ENCODE measurements at regions not wholly inside any gene's neighbourhood (a gene's known extent, or its start where the extent isn't known, plus 50 kb on each side); places are given as distances from the start of the nearest gene placed in this dataset.

DNA sequence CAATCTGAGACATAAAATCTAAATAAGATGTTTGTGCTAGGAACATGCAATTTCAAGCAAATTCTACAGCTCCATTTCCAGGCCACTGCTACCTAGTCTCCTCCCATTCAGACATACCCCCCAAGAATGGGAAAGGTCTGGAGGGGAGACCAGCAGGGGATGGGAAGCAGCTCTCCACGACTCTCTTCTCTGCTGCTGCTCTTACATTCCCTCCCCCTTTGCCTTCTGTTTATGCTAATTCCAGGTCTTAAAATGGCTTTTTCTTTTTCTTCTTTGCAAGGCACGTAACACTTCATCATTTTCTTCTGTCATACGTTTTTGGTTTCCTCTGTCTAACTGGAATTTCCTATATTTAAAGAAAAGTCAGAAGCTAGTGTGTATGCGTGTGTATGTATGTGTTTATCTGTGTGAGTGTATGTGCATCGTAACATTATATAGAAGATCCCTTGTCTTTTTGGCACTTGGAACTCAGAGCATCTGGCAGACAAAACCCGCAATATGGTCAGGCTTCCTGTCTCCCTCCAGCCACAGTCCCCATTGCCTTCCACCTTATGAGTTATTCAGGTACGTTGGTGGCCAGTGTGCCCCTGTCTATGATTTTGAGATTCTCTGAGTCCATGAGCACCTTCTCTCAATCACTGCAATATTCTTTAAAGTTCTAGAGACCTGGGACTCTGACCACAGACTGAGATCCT is 493.7 kb downstream of the BTBD3 start:
- no peak for TF ChIP-seq GATA1 (IDR thresholded peaks at IDR 0.05; ENCODE audit: low read depth, low read length)
- no peak for TF ChIP-seq POLR2A (IDR thresholded peaks at IDR 0.05; ENCODE audit: low read length)
- DNase-seq: no peak

DNA sequence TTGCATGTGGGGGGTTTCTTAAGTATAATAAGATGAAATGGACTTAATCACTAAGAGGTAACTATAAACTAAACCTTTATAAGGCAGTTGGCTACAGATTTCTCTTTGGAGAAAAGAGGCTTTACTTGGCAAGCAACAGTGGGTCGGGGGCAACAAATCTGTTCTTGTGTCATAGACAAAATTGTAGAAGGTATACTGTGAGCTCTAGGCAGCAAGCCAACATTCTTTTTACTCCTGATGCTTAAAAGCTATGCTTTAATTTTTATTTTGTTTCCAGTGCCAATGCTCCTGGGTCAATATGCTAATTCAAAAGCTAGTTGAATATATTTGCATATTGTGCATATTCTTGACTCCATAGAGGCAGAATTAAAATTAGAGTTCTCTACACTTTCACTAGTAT is 495.4 kb downstream of the BTBD3 start:
- no peak for TF ChIP-seq GATA1 (IDR thresholded peaks at IDR 0.05; ENCODE audit: low read depth, low read length)

DNA sequence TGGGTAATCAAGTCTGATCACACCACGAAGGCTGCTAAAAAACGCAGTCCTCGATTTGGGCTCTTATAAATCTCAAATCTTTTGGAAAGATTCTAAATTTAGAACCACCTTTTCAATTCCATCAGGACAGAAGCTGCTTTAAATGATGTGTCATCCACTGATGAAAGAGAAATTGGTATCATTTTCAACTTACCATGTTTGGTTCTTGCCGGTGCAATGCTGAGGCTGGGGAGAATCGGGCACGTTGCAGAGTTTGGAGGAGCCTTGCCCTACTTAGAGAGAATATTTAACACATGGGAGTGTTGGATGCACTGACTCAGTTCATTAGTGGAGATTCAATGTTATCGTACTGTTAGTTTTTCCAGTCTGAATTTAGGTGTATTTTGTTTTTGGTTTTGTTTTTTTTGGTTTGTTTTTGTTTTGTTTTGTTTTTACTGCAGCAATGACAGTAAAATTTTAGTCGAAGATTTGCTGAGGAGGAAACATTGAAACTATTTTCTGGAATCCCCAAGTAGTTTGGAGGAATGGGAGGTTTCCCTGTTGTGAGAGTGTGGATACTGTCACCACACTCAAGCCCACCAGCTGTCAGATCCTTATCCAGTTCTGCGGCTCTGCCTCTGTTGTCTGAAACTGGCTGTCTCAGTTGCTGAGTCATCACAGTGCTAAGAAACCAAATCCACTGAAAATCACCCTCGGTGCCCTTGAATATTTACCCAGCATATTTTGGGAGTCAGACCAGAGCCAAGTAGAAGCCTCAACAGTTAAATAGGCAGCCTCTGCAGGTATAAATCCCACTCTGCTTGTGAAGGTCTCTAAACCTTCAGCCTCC is 497.0 kb downstream of the BTBD3 start:
- TF ChIP-seq POLR2A (IDR thresholded peaks at IDR 0.05; ENCODE audit: low read length): no peak
- no peak for DNase-seq

More for the DNA sequence above, 495.4 kb downstream of the BTBD3 start:
- no peak for DNase-seq

DNA sequence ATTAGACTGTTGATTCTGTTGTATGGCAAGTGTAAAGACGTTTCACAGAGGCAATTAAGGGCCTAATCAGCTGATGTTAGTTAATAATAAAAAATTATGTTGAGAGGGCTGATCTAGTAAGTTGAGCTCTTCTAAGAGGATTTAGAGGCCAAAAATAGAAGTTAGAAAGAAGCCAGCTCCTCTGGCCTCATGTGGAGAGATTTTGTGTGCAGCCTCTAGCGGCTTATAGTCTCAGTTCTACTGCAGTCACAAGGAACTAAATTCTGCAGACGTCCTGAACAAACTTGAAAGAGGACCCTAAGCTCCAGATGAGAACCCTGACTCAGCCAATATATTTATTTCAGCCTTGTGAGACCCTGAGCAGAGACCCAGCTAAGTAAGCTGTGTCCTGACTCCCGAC is 498.6 kb downstream of the BTBD3 start:
- no peak for DNase-seq
- TF ChIP-seq POLR2A (IDR thresholded peaks at IDR 0.05; ENCODE audit: low read length): no peak
- TF ChIP-seq GATA1 (IDR thresholded peaks at IDR 0.05; ENCODE audit: low read depth, low read length): no peak

DNA sequence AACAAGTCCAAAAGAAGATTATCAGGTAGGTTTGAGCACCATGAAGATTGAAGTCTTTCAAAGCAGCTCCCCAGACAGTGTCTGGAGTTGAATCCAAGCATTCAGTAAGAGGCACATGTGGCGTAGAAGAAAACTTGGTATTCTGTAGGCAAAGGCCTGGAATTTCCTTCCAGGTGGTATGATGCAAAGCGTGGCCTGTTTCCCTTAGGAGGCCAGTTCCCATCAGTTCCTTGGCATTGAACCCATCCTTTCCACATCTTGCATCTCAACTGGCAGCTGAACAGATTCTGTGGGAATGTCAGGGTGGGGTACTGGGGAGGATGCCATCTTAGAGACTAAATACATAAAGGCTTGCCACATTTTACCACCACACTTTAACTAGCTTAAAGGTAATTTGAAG is 516.0 kb downstream of the BTBD3 start:
- no peak for TF ChIP-seq GATA1 (IDR thresholded peaks at IDR 0.05; ENCODE audit: low read depth, low read length)
- TF ChIP-seq POLR2A (IDR thresholded peaks at IDR 0.05; ENCODE audit: low read length): no peak
- no peak for DNase-seq

DNA sequence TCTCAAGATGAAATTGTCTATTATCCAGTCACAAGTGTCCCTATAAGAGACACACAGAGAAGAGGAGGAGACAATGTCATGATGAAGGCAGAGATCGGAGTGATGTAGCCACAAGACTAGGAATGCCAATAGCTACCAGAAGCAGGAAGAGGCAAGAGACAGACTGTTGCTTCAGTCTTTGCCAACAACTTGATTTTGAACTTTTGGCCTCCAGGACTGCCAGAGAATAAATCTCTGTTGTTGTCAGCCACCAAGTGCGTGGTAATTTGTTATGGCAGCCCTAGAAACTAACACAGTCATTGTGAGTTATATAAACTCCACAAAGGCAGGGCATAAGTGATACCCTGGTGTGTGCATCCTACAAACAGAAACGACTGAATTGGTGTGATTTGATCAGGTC is 517.0 kb downstream of the BTBD3 start:
- DNase-seq: no peak
- TF ChIP-seq GATA1 (IDR thresholded peaks at IDR 0.05; ENCODE audit: low read depth, low read length) (no peak), POLR2A (IDR thresholded peaks at IDR 0.05; ENCODE audit: low read length) (no peak)

DNA sequence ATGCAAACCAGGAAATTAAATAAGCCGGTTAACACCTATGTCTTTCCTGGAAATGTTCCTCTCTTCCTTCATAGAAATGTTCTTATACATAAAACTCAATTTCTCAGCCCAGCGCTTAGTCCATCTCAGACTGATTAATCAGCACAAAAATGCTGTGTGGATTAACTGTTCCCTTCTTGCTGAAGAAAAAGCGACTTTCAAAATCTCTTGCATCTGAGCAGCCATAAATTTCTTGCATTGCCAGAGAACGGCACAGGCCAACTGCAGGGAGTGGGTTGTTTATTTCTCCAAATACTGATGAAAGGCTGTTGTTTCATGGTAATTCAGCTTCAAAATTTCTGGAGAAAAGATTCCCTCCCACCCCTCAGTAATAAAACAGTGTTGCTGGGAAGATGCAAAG is 517.6 kb downstream of the BTBD3 start:
- DNase-seq: no peak
- TF ChIP-seq GATA1 (IDR thresholded peaks at IDR 0.05; ENCODE audit: low read depth, low read length) (no peak), POLR2A (IDR thresholded peaks at IDR 0.05; ENCODE audit: low read length) (no peak)

DNA sequence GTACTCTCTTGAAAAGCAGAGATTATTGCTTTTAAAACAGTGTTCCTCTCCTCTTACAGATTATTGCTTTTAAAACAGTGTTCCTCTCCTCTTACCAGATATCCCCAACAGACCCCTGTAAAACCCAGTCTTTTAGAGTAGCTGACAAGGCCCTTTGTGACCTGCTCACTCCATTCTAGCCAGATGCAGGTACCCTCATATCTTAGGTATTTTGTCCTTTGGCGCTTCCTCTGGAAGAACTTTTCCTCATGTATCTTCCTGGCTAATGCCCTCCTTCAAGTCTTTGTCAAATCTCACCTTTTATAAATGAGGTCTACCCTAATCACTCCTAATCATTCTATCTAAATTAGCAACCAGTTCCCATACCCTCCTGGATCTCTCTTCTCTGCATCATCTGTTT is 536.0 kb downstream of the BTBD3 start:
- DNase-seq: no peak
- TF ChIP-seq GATA1 (IDR thresholded peaks at IDR 0.05; ENCODE audit: low read depth, low read length) (no peak), POLR2A (IDR thresholded peaks at IDR 0.05; ENCODE audit: low read length) (no peak)

DNA sequence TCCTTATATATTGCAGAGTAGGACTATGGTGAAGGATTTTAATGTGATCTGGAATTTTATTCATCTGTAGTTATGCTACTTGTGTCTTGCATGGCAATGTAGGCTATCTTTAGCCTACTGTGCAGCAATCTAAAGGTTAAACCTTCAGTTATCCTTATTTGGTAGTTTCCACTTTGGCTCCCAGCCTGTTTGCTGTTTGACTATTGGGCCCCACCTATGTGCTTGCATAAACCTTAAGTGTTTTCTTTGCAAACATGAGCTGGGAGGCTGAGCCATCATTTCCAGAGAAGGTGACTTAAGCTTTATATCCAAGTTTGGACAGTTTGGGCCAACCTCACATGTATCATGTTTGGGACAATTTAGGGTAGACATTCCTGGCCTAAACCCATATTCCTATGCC is 537.5 kb downstream of the BTBD3 start:
- no peak for TF ChIP-seq GATA1 (IDR thresholded peaks at IDR 0.05; ENCODE audit: low read depth, low read length)
- no peak for TF ChIP-seq POLR2A (IDR thresholded peaks at IDR 0.05; ENCODE audit: low read length)
- no peak for DNase-seq

DNA sequence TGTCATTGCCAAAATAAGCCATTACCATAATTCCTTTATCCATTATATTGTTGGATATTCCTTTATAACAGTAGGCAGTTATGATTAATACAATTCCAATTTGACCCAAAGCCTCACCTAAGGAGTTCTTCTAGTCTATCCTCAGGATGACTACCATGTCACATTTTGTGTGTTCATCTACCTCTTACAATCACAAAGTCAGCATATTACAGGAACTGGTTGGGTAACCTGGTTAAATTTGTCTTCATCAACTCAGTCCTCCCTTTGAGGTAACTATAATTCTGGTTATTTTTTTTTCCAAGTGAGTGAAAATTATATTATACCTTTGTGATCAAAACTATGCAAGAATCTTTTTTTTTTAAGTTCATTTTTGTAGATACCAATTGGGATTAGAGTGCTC is 540.5 kb downstream of the BTBD3 start:
- no peak for DNase-seq
- TF ChIP-seq GATA1 (IDR thresholded peaks at IDR 0.05; ENCODE audit: low read depth, low read length) (no peak), POLR2A (IDR thresholded peaks at IDR 0.05; ENCODE audit: low read length) (no peak)

DNA sequence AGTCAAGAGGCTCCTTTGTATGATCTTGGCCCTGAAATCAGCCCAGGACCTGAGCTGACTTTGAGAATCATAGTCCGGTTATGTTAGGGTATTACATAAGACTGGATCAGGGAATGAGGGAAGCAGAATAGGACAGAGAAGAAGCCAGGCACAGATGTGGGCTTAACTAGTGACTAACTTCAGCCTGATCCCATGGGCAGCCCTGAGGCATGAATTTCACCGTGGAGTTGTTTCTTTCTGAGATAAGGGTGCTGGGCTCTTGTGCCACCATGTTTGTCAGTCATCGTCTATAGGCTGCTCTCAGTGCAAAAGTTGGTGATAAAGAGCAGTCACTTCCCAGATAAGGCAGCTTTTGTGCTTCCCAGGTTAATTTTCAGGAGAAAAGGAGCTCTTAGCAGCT is 544.7 kb upstream of the SPTLC3 start:
- TF ChIP-seq POLR2A (IDR thresholded peaks at IDR 0.05; ENCODE audit: low read length) (no peak), GATA1 (IDR thresholded peaks at IDR 0.05; ENCODE audit: low read depth, low read length) (no peak)
- no peak for DNase-seq

DNA sequence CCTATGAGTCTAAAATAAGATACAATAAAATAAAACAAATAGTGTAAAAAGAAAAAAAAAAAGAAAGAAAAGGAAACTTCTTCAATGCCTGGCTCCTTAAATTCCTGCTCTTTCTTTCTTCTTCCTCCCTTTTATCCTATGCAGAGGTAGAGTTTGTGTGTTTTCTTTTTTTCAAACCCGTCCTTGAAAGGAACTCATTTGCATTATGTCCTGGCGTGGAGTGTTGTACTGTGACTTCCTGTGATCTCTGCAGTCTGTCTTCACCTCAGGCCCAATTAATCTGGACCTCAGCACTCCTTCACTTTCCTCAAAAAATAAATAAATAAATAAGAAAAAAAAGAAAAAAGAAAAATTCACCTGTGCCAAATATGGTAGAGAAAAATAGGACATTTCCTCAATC is 541.9 kb upstream of the SPTLC3 start:
- DNase-seq: no peak
- TF ChIP-seq GATA1 (IDR thresholded peaks at IDR 0.05; ENCODE audit: low read depth, low read length): no peak
- no peak for TF ChIP-seq POLR2A (IDR thresholded peaks at IDR 0.05; ENCODE audit: low read length)

DNA sequence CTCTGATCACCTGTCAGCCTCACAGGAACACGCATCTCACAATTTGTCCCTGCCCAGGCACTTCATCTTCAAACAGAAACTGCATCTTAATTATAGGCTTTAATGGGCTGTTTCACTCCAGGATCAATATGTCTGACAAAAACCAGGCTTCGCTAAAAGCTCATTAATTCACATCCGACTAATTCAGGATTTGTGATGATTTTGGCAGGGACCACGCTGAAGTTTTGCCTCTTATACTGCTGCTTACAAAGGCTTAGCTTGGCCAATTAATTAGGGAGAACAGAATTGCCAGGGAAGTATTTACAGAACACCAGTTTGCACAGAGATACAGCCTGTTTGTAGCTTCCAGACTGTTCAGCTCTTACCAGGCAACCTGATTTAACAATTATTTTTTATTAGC is 541.0 kb upstream of the SPTLC3 start:
- DNase-seq: no peak
- no peak for TF ChIP-seq GATA1 (IDR thresholded peaks at IDR 0.05; ENCODE audit: low read depth, low read length)
- no peak for TF ChIP-seq POLR2A (IDR thresholded peaks at IDR 0.05; ENCODE audit: low read length)

DNA sequence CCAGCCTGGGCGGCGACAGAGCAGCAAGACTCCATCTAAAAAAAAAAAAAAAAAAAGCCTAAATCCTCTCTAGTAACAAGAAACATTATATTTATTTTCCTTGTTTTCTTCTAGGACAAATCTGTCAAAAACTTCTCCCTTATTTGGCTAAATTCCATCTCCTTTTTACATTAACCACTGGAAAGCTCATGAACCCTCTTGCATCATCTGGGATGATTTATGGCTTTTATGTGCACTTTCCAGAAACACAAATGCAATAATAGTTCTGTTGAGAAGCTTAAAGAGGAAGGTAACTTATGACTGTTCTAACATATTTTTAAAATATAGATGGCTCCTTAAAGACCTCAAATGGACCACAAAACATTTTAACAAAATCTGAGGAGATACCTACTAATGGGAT is 526.1 kb upstream of the SPTLC3 start:
- no peak for DNase-seq
- TF ChIP-seq GATA1 (IDR thresholded peaks at IDR 0.05; ENCODE audit: low read depth, low read length): no peak
- no peak for TF ChIP-seq POLR2A (IDR thresholded peaks at IDR 0.05; ENCODE audit: low read length)

DNA sequence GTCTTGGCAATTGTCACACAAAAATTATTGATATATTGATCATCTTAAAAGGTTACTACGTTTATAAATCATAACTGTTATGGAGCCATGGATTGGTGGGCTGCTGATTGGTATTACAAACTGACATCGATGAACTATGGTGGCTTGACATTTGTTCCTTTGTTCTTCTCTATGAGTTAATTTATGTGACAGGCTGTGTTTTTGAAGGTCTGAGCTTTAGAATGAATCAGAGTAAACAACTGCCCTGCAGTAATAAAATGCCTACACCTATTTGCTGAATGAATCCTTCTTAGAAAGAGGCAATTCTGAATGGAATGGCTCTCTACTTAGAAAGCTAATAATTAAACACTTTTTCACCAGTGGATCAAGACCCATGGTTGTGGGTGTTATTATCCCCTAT is 506.3 kb upstream of the SPTLC3 start:
- TF ChIP-seq GATA1 (IDR thresholded peaks at IDR 0.05; ENCODE audit: low read depth, low read length) (no peak), POLR2A (IDR thresholded peaks at IDR 0.05; ENCODE audit: low read length) (no peak)
- no peak for DNase-seq
